Lung microvascular endothelial cell (primary cell): ENCODE measurements at regions not wholly inside any gene's neighbourhood (a gene's known extent, or its start where the extent isn't known, plus 50 kb on each side); places are given as distances from the start of the nearest gene placed in this dataset.
"Not testable (repeated sequence)": the region's sequence is repeated elsewhere in the genome, so short reads cannot be mapped to it uniquely, and the experiment has no call there.

ENCODE experiments used
- DNase-seq, 2 donors: peaks; one replicate each; pipeline versions ENCODE4 v3.0.0 to v3.0.0-alpha.2; 2010; ENCODE audit warnings: low read depth in 2 of 2

DNA sequence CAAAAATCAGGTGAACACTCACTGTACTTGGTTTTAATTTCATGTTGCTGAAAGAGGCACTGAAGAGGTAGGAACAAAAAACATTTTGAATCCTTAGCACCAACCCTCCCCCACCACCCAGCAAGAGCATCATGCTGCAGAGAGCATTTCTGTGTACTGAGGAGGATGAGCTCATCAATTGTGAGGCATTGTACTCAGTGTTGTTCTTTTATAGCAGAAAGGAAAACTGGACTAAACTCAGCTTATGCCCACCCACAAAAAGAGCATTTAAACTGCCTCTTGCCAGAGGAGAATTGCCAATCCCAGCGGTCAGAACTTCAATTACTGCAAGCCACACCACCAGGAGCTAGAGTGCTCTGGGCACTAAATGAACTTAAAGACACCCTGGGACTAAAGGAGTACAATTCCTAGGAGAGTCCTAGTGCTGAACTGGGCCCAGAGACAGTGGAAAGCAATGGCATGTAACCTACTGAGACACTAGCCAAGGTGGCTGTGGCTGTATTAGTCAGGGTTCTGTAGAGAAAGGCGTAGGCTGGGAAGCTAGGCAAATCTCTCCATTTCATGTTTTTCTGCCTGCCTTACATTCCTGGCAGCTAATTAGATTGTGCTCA, 280.7 kb upstream of the KLHL4 start:
- DNase-seq = no peak

DNA sequence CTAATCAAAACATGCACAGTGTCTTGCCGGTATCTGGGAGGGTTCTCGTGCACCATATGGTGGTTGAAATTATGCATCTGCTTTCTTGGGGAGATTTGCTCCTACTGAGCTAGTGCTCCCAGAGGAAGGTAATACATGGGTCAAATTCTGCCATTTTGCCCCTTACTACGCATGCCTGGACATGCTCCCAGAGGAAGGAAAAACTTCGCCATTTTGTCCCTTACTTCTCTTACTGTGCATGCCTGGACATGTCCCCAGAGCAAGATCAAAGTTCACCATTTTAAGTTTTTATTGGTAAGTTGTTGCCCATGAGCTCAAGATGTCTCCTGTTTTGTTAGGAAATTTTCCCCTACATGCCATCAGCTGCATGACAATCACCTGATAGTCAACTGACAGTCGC, 252.1 kb upstream of the KLHL4 start:
- DNase-seq = no peak

DNA sequence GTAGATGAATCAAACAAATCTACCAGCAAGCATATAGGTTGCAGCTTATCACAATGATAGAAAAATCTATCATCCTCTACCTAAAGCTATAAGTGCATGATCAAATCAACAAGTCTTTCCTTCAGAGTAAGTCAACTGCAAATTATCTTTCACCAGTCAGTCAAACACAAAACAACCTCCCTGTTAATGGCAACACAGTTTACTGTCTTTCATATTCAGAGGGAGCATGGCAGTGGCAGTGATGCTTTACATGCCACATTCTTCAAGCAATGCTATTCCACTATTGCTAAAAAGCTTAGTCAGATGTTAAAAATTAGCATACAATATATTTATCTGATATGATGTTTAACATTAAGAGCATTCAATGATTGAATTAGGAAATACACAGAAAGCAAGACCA, 245.1 kb upstream of the KLHL4 start:
- DNase-seq = no peak

- peak; percentile 27 to 53 for DNase-seq
Measured at GRCh38 chrX:87299563-87300160, 217.9 kb upstream of the KLHL4 start.

DNA sequence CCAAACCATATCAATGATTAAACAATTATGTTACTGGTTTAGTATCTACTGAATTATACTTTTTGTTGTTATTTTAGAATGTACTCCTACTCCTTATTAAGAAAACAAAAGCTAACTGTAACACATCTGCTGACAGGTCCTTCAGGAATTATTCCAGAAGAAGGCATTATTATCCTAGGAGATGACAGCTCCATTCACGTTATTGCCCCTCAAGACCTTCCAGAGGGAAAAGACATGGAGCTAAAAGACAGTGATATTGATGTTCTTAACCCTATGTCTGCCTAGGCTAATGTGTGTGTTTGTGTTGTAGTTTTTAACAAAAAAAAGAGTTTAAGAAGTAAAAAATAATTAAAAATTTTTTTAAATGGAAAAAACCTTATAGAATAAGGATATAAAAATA, 206.8 kb upstream of the KLHL4 start:
- no peak for DNase-seq

DNA sequence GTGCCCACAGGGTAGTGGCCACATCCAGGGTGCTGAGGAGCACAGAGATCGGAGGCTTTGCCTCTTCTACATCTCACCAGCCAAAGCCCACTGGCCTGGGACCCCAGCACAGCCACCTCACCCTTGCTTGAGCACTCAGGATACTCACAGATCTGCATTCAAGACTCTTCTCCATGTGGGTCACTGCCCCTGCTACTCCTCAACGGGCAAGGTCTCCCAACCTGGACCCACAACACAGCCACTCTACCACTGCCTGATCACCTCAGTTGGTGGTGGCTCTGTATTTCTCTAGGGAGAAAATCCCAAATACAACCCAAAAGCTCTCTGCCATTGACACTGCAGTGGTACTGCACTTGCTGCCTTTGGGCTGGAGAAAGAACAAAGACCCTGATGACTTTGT, 190.3 kb upstream of the KLHL4 start:
- no peak for DNase-seq

- peak in 1 of 2 donors; percentile 10 for DNase-seq
Measured at GRCh38 chrX:87337267-87337666, 180.3 kb upstream of the KLHL4 start.

- peak; percentile 36 to 70 for DNase-seq
Measured at GRCh38 chrX:87338510-87338909, 179.1 kb upstream of the KLHL4 start.

GRCh38 chrX:87370865-87371264, 146.7 kb upstream of the KLHL4 start:
- DNase-seq = no peak

DNA sequence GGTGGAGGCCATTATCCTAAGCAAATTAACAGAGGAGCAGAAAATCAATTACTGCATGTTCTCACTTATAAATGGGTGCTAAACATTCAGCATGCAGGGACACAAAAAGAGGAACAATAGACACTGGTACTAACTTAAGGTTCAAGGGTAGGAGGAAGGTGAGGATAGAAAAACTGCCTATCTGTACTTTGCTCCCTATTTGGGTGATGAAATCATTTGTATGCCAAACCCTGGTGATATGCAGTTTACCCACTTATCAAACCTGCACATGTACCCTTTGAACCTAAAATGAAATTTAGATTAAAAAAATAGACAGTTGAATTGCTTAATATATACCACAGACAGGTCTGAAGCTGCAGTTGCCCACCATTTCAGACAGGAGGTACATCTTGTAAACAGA, 143.3 kb upstream of the KLHL4 start:
- DNase-seq = no peak

- peak in 1 of 2 donors; percentile 78 for DNase-seq
Measured at GRCh38 chrX:87376896-87377295, 140.7 kb upstream of the KLHL4 start.

- DNase-seq = peak in 1 of 2 donors; percentile 95
Measured at GRCh38 chrX:87388381-87388780, 129.2 kb upstream of the KLHL4 start.

- peak; percentile 55 to 95 for DNase-seq
Measured at GRCh38 chrX:87391742-87392141, 125.9 kb upstream of the KLHL4 start.

- peak in 1 of 2 donors; percentile 56 for DNase-seq
Measured at GRCh38 chrX:87392369-87392768, 125.2 kb upstream of the KLHL4 start.

DNA sequence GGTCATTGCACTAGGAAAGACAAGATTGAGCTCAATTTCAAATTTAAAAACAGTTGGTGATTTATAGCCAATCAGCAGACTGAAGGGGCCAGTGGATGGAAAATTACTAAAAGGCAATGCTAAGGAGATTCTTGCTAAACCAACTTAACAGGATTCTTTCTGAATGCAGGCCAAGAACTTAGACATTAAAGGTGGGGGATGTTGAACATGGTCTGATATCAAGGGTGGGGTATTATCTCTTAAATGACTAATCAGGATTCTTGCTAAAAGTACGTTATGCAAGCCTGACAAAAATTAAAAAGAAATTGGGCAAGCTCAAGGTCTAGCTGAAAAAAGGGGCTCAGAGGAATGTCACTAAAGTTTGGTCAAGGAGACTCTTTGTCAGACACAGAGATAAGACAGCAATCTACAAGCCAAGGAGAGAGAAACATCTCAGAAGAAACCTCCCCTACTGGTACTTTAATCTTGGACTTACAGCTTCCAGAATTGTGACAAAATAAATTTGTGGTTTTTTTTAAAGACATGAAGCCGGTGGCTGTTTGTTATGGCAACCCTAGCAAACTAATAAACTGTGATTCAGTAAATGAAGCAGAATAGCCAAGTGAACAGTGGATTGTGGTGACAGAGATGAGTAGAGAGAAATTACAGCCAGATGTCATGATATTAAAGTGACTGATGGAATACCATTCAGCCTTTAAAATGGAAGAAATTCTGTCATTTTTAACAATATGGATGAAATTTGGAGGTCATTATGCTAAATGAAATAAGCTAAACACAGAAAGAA, 120.3 kb upstream of the KLHL4 start:
- peak in 1 of 2 donors; percentile 27 for DNase-seq

DNA sequence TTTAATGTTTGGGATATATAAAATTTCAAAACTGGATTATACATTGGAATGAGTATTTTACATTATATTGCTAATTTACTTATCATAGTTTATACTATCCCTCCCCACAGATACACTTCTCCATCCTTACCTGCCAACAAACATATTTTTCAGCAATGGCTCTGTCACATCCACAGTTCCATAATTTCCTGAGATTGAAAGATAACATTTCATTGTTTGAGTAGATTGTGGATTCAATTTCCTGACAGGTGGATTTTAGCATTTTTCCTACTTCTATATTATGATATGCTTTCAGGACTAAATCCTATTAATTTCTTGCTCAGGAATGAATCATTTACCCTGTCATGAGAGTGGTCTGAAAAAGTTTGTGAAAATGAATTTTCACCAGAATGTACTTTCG, 115.3 kb upstream of the KLHL4 start:
- DNase-seq = peak in 1 of 2 donors; percentile 70

DNA sequence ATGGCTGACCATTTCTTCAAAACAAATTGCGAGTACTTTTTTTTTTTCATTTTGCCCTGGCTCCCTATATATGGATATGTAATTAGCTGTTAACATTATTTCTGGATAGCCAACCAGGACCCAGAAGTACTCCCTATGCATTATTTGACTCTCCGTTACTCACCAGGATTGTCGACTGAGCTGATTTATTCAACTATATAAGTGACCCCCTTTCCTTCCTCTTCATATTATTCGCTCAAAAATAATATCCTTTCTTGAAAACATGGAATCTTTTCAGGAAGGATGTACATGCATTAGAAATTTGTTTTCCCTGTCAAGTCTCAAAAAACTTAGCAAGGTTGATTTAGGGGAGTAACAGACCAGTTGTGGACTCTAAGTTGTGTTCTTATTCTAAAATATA, 114.1 kb upstream of the KLHL4 start:
- DNase-seq = peak; percentile 12 to 61

DNA sequence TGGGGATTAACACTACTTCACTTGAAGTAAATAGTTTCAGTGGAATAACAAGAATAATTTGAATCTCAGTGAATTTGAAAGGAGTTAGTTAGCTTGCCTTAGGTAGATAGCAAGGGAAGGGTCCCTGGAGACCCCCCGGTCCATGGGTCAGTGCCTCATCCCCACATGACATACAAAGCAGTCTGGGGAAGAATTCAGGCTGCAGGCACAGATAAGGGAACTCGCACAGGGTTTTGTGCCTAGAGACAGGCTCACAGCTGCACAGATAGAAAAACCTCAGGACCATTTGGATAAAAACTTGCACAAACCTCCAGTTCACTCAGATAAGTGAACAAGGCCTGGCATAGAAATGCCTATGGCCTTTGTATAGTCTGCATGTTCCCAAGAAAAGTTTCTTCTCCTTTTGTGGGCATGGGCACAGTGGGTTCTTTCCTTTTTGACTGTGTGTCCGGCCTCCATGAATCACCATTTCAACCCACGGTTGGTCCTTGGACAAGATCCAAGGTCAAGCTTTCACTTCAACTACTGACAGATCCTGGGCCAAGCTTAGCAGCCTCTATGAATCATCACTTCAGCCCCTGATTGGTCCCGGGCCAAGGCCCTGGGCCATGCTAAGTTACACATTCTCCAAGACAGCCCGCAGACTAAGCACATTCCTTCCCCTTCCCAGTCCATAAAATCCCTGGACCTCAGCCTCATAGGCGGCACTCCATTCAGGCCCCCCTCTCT, 108.3 kb upstream of the KLHL4 start:
- DNase-seq = peak; percentile 91 to 94

GRCh38 chrX:87425618-87426017, 92.0 kb upstream of the KLHL4 start:
- no peak for DNase-seq

GRCh38 chrX:87434618-87435017, 83.0 kb upstream of the KLHL4 start:
- peak; percentile 74 to 89 for DNase-seq

DNA sequence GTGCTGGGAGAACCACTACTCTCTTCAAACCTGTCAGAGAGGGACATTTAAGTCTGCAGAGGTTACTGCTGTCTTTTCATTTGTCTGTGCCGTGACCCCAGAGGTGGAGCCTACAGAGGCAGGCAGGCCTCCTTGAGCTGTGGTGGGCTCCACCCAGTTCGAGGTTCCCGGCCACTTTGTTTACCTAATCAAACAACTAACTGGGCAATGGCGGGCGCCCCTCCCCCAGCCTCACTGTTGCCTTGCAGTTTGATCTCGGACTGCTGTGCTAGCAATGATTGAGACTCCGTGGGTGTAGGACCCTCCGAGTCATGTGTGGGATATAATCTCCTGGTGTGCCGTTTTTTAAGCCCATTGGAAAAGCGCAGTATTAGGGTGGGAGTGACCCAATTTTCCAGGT, 69.0 kb upstream of the KLHL4 start:
- not testable (repeated sequence) for DNase-seq

DNA sequence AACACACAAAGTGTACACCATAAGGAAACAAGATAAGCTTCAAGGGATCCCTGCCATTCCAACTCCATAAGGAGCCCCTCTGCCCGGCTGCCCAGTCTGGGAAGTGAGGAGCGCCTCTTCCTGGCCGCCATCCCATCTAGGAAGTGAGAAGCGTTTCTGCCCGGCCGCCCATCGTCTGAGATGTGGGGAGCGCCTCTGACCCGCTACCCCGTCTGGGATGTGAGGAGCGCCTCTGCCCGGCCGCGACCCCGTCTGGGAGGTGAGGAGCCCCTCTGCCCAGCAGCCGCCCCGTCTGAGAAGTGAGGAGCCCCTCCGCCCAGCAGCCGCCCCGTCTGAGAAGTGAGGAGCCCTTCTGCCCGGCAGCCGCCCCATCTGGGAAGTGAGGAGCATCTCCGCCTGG, 51.8 kb upstream of the KLHL4 start:
- not testable (repeated sequence) for DNase-seq
